ENCODE measurements at regions not wholly inside any gene's neighbourhood (a gene's known extent, or its start where the extent isn't known, plus 50 kb on each side); places are given as distances from the start of the nearest gene placed in this dataset.

- H3K79me1 ChIP-seq (ENCODE audit: insufficient read depth, low read depth, low read length, poor library complexity, severe bottlenecking) = no peaks in the 10 kb centered on the region
- H2AFZ ChIP-seq (ENCODE audit: low read length) = no peak overlapping the region
- H3K27me3 Mint-ChIP-seq (ENCODE audit: low read depth) = no peaks in the 10 kb centered on the region; the same call in 1 of the 2 replicates
- no peaks in the 10 kb centered on the region for H3K23me2 ChIP-seq (ENCODE audit: insufficient read length, low read depth, low read length, poor library complexity, severe bottlenecking)
- no peak overlapping the region for H3K14ac ChIP-seq (ENCODE audit: insufficient read depth, low read length)
- H3K9me3 ChIP-seq (ENCODE audit: control insufficient read depth, low read depth, low read length) = no peaks in the 10 kb centered on the region
- H3K18ac ChIP-seq (ENCODE audit: insufficient read length, low read depth, low read length) = no peak overlapping the region
- no CpG with 5 or more reads among the region's 3 CpGs for WGBS (ENCODE audit: extremely low coverage, insufficient read length, low lambda C conversion rate)
- H3K27ac ChIP-seq (ENCODE audit: insufficient read length, low read depth, low read length) = no peak overlapping the region
- no peak overlapping the region for H2BK20ac ChIP-seq (ENCODE audit: low read depth, low read length, poor library complexity, severe bottlenecking)
- H3K79me2 ChIP-seq (ENCODE audit: insufficient read depth, low read length) = no peaks in the 10 kb centered on the region
- H2BK15ac ChIP-seq (ENCODE audit: low read depth, low read length) = no peak overlapping the region
- H2BK12ac ChIP-seq (ENCODE audit: insufficient read length, low read depth, low read length) = no peak overlapping the region
- no peaks in the 10 kb centered on the region for H4K20me1 ChIP-seq (ENCODE audit: control insufficient read depth, insufficient read depth, insufficient read length)
- H2BK120ac ChIP-seq (ENCODE audit: low read depth, low read length, poor library complexity, severe bottlenecking) = no peak overlapping the region
- no peak overlapping the region for H4K91ac ChIP-seq (ENCODE audit: insufficient read length, low read depth, low read length)
- H3K23ac ChIP-seq (ENCODE audit: insufficient read length, low read depth, low read length) = no peak overlapping the region
- no peak overlapping the region for H3K56ac ChIP-seq (ENCODE audit: insufficient read length, low read depth, low read length)
- no peak overlapping the region for H3K4me3 Mint-ChIP-seq
- no peaks in the 10 kb centered on the region for H3K36me3 Mint-ChIP-seq (ENCODE audit: insufficient read depth in 1 of 3, low read depth in 3 of 3)
- no peak for DNase-seq
- H3K27me3 ChIP-seq (ENCODE audit: insufficient read depth, low read length) = no peaks in the 10 kb centered on the region
- no peak overlapping the region for H3K4me2 ChIP-seq (ENCODE audit: insufficient read depth, insufficient read length, low read length)
- no peak overlapping the region for H3K27ac Mint-ChIP-seq
- H3T11ph ChIP-seq (ENCODE audit: low read length) = no peak overlapping the region
- H4K8ac ChIP-seq (replicated peaks; ENCODE audit: insufficient read length, low read depth, low read length) = no peak overlapping the region
- no peak overlapping the region for H2AK5ac ChIP-seq (ENCODE audit: insufficient read length, low read length)
- no peak overlapping the region for H2BK5ac ChIP-seq (ENCODE audit: insufficient read length, low read length)
- H3K9ac ChIP-seq (ENCODE audit: extremely low read depth, insufficient read length, low read length) = no peak overlapping the region
- H3K9me3 Mint-ChIP-seq = 0 out of 5 replicates have a peak, but pooled peaks cover 0 to 2% of the 10 kb centered on the region in 2 experiments
- no peak overlapping the region for H4K5ac ChIP-seq (ENCODE audit: insufficient read length, low read depth, low read length)
- H3K4ac ChIP-seq (ENCODE audit: low read depth, low read length) = no peak overlapping the region
- H3K4me1 ChIP-seq (ENCODE audit: insufficient read depth, low read length) = peaks cover 2% of the 10 kb centered on the region; the same call in 1 of the 2 replicates
- no peak for TF ChIP-seq CTCF (conservative IDR thresholded peaks at IDR 0.05)
- peaks cover 15 to 16% of the 10 kb centered on the region in 2 experiments for H3K4me1 Mint-ChIP-seq
Measured at GRCh38 chr2:107263628-107264027, 377.7 kb upstream of the ST6GAL2 start.

Measured in H9 (cell line).